ENCODE measurements at regions not wholly inside any gene's neighbourhood (a gene's known extent, or its start where the extent isn't known, plus 50 kb on each side); places are given as distances from the start of the nearest gene placed in this dataset.

DNA sequence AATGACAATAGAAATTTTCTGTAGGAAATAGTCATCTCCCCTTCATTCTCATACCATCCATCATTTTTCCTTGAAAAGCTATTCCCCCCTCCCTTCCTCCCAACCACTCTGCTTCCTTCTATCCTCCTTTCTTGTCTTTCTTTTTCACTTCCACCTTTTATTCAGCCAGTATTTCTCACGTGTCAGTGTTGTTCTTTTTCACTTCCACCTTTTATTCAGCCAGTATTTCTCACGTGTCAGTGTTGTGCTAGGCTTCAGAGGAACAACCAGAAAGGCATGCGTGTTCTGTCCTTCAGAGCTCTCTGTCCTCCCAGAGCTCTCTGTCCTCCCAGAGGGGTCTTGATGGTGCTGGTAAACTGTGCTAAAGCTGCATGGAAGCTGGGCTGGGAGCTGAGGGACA lies 419.6 kb downstream of the GADD45G start:
- no peak for DNase-seq (ENCODE audit: low spot score)

DNA sequence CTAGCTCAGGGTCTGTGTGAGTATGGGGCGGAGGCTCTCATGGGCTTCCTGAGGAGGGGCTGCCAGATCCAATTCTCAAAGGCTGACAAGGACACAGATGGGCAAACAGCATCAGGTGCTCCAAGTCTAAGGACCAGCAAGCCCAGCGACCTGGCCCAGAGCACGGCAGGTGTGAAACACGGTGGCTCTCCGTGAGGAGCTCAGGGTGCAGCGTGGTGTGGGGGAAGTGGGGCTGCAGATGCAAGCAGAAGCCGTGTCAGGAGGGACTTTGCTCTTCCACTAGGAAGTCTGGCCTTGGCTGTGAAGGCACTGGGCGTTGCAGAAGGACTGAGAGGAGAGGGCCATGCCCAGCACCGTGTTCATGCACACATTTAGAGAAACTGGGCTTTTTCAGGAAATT lies 420.0 kb downstream of the GADD45G start:
- DNase-seq (ENCODE audit: low spot score): no peak

DNA sequence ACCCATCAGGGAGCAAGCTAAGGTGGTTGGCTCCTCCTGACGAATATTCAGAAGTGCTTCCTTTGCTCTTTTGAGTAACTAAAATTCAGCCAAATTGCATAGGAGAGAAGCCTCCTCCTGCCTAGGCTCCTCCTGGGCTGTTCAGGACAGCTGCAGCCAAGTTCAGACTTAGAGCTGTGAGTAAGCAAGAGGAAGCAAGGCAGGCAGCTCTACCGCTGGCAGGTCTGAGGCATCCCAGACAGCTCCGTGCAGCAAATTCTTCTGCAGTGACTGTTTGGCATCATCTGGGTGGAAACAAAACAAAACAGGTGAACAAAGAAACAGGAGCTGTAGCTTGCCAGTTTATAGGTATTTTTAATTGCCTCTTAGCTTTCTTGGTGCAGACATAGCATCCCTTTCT lies 421.0 kb downstream of the GADD45G start:
- DNase-seq (ENCODE audit: low spot score): no peak

DNA sequence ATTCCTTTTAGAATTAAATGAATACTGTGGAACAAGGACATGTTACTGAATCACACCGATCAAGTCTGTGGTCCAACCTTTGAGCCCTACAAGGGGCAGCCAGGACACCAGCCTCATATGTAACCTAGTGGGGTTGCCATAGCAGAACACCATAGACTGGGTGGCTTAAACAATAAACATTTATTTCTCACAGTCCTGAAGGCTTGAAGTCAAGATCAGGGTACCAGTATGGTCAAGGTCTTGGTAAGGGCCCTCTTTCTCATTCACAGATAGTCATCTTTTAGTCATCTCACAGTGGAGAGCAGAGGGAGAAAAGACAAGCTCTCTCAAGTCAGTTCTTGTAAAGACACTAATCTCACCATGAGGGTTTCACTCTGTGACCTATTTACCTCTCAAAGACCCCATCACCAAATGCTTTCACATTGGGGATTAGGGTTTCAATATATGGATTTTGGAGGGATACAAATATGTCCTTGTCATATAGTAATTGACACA lies 422.5 kb downstream of the GADD45G start:
- DNase-seq (ENCODE audit: low spot score): no peak

DNA sequence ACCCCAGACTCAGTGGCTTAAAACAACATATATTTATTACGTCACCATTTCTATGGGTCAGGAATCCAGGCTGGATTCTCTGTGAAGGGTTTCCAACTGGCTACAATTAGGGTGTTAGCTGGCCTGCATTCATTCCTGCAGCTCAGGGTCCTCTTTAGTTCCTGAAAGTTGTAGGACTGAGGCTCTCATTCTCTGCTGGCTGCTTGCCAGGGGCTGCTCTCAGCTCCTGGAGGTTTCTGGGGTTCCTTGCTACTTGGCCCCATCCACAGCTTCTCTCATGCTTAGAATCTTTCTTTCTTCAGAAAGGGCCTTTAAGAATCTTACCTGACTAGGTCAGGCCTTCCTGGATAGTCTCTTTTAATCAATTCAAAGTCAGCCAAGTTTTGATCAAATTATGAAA lies 424.6 kb downstream of the GADD45G start:
- no peak for DNase-seq (ENCODE audit: low spot score)

DNA sequence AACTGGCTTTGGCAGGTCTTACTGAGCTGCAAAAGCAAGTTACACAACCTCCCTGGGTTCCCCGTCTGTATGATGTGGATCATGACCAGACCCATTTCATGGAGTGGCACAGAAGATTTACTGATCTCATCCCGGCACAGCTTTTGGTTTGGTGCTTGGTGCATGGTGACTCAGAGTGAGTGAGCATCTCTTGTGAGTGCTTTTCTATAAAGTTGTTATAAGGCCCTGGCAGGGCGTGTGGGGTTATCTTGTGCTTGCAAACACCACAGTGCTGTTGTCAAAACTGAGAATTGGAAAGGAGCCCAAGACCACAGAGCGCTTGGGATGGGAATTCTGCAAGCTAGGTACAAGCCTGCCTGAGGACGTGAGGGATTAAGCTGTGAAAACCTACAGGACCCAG lies 425.2 kb downstream of the GADD45G start:
- no peak for DNase-seq (ENCODE audit: low spot score)

DNA sequence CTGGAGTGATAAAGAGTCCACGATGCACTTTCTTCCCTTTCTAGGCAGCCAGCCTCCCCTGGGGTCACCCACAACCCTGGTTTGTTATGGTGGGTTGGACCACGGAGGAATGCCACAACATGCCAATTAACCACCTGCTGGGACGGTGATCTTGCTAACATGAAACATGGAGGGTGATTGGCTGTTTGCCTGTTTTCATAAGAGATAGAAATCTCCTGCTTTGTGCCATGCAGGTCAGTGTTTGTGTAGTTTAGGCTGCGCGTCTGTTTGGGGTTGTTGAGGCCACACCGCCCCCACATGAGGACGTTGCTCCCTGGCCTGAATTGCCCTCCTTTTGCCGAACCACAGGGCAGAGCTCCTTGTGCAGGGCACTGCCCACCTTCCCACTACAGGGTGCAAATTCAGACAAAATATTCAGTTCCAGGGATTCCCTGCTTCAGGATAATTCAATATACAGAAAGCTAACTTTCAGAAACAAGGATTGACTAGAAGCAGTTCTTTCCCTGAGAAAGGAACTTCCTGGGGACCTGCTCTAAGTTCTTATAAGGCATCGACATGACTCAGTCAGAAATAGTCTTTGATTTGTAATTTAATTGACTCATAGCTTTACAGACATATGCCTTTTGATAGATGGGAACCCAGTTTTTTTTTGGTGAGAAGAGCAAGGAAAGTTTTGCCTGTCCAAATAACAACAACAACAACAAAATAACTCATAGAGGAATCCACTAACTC lies 427.6 kb downstream of the GADD45G start:
- no peak for DNase-seq (ENCODE audit: low spot score)

DNA sequence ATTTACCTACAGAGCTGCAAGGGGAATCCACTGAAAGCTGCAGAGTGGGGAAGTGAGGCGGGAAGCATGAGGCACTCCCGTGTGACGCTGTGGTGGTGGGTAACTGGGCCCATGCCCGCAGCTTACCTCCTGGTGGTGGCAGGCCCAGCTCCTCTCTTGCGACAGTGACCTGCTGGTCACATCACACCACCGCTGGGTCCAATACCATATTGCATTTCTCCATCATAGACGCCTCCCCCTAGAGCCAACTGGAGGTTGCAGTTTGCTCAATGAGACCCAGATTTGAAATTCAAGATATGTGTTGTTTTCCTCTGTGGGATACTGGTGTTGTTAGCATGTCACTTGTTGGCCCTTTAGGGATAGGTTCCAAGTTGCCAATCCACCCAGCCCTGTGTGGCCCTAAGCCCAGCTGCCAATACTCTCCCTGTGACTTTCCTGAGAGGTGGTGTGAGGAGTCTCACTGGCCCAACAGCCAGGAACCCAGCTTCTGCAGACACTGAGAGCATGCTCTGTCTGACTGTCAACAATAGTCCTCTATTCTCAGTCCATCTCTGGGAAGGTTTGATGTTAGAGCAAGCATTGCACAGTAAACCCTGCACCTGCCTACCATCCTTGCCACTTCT lies 428.3 kb downstream of the GADD45G start:
- DNase-seq (ENCODE audit: low spot score): no peak

DNA sequence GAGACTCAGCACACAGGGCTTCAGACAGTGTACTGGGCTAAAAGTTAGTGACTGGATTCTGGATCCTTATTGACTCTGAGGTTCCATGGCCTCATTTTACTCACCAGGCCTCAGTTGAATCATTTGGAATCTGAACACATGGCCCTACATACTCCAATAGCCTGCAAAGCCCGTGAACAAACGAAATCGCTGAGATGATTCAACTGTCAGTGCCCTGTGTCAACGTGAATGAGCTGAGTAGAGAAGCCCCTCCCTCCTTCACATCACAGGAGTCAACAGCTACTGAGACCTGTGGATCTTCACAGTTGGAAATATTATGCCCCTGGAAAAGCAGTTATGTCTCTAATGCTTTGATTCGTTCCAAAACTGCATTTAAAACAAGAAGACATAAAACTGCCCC lies 429.3 kb downstream of the GADD45G start:
- no peak for DNase-seq (ENCODE audit: low spot score)

DNA sequence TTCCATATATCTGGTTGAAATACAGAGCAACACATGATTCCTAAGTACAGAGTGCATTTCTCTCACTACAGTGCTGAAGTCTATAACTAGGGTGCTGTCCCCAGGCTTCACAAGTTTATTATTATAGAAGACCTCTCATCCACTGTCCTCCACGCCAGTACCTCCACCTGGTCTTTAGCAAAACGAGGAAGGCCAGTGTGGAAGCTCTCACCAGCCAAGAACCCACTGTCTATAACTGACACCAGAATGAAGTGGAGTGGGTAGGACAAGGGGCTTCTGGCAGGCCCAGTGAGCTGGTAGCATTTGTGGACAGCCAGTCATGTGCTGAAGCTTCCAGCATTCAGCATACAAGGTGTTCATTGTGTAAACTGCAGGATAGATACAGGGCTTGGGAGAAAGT lies 430.7 kb downstream of the GADD45G start:
- DNase-seq (ENCODE audit: low spot score): no peak

DNA sequence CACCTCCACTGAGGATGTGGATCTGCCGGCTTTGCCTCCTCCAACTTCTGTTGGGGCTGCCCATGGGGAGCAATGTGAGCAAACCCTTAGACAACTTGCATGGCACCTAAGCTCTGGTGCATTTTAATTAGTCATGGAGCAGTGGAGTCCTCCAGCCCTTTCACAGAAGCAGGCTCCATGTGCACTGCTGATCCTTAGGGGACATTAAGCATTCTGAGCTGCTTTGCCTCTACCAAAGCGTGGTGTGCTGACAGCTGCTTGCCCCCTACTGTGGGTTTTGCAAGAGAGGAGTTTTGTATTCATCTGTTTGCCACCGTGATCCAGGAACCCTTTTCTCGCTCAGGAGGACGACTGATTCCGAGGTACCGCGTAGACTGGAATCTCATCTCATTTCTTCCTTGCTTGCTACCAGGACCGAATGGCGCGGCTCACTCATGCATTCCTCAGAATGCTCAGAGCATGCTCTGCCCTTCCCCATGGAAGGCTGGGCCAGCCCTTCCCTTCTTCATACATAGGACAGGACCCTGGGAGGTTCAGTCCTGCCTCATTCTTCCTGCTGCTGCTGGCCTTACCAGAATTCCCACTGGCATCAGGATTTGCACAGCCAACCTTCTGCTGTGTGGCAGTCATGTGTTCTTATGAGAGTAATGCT lies 432.5 kb downstream of the GADD45G start:
- DNase-seq (ENCODE audit: low spot score): no peak

DNA sequence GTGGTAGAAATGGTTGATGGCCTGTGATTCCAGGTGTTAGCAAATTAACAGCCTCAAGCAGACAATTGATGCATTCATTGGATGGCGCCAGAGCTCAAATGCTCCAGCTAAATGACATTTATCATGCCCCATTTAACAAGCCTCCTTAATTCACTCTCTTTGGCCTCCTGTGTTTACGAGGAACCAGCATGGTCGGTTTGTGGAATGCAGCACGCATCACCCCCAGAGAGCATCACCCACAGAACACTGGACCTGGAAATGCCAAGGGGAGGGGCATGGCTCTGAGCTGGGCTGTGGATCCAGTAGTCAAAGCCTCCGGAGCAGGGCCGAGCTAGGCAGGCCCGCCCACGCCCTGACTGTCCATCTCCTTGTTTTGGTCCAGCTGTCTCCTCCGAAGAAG lies 434.0 kb downstream of the GADD45G start:
- DNase-seq (ENCODE audit: low spot score): no peak

DNA sequence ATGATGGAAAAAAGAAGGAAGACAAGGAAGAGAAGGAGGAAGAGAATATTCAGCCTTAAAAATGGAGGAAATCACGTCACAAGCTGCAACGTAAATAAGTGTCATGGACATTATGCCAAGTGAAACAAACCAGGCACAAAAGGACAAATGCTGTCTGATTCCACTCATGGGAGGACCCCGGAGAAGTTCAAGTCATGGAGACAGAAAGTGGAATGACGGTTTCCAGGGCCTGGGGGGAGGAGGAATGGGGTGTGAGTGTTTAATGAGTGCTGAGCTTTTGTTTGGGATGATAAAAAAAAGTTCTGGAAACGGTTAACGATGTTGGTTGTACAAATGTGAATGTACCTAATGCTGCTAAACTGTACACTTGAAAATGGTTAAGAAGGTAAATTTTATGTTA lies 439.5 kb downstream of the GADD45G start:
- no peak for DNase-seq (ENCODE audit: low spot score)

DNA sequence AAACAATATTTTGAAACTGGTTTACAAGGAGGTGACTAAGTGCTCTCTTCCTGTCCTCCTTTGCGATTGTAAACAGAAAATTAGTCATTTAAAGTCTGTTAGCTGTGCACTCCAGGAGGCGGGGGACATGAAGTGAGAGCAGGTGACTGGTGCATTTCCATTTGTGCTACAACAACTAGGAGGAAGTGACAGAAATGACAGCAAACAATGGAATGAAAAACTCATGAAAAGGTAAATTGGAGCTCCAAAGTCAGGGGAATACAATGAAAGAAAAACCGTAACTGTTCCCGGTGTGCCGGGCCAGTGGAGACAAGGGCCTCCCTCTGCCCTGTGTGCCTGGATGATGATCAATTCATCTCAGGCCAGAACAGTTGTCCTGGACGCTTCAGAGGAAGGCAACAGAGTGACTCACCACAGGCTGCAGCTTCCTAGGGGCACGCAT lies 439.9 kb downstream of the GADD45G start:
- DNase-seq (ENCODE audit: low spot score): no peak

DNA sequence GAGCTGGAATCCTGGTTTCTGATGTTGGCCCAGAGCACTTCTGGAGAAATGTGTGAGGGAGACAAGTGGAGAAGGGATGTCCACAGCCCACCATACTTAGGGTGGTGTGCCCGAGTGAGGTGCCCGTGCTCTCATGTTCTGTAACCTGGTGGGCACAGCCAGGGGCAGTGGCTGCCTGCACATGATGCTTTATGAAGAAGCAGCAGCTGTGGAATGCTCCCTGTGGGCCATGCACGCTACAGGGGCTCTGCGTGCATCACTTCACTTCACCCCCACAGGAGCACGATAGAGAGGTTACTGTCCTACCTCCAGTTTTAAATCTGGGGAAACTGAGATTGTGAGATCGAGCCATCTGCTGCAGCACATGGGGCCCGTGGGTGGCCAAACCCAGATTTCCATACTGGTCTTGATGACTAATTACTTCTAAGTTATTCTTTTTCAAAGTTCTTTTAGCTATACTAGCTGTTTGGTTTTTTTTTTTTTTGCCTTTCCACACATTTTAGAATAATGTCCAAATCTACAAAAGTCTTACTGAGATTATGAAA lies 441.6 kb downstream of the GADD45G start:
- DNase-seq (ENCODE audit: low spot score): no peak

DNA sequence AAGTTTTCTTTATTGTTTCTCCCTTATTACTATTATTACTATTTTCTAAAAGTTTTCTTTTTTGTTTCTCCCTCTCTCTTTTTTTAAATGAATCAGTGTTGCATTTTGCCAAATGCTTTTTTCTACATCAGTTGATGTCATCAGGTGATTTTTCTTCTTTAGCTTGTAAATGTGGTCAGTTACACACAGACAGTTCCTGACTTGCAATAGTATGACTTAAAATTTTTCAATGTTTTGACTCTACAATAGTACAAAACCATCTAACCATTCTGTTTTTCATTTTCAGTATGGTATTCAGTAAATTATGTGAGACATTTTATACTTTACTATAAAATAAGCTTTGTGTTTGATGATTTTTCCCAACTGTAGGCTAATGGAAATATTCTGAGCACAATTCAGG lies 443.0 kb downstream of the GADD45G start:
- DNase-seq (ENCODE audit: low spot score): no peak

DNA sequence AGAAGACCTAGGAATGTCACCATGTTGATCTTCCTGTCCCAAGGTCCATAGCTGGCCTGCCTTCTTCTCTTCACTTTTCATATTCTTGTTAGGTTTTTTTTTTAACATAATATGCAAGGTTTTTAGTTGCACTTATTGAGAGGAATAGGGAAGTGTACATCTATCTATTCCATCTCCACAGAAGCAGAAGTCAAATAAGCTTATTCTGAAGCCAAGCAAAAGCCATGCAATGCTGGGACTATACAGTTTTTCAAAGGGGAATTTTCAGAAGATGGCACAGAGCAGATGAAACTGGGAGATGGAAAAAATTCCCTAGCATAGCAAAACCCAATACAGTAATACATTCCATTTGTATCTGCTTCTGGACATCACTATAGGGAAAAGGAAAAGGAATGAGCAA lies 447.6 kb downstream of the GADD45G start:
- no peak for DNase-seq (ENCODE audit: low spot score)

DNA sequence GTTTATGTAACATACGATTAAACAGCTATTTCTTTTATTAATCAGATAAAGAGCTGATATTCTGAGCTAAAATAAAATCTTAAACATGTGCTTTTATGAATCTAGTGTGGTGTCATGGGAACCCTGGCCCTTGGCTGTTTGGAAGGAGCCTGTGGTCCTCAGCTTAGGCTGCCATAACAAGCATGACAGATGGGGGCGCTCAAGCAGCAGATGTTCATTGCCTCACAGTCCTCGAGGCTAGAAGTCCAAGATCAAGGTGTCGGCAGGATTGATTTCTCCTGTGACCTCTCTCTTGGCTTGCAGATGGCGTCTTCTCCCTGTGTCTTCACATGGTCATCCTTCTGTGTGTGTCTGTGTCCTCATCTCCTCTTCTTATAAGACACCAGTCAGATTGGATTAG lies 448.2 kb downstream of the GADD45G start:
- no peak for DNase-seq (ENCODE audit: low spot score)

DNA sequence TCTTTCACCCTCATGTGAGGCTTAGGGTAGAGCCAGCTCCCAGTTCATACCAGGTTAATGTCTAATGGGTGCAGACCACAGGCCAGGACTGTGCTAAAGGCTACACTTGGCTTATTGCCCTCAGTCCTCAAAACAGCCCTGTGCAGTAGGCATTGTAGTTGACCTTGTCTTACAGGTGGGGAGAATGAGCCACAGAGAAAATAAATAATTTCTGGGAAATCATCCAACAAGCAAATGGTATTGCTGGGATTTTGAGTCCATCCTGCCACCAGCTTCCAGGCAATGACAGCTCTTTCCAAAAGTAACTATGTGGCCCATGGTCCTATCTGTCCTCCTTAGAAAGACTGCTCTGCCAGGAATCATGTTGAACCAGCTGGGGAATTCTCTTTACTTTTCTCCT lies 450.0 kb downstream of the GADD45G start:
- DNase-seq (ENCODE audit: low spot score): no peak

DNA sequence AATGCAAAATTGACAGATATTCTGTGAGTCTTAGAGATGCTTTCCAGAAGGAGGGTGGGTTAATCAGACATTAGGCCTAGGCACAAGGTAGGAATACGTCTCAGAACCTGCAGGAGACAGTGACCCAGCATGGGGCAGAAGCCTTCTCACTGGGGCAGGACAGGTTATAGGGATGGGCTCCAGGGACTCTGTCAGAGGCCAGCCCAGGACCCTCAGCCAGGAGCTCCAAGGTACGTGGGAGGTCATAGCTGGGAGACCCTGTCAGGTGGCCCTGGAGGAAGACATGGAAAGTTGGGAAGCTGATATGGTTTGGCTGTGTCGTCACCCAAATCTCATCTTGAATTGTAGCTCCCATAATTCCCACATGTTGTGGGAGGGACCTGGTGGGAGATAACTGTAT lies 450.4 kb downstream of the GADD45G start:
- DNase-seq (ENCODE audit: low spot score): no peak

DNA sequence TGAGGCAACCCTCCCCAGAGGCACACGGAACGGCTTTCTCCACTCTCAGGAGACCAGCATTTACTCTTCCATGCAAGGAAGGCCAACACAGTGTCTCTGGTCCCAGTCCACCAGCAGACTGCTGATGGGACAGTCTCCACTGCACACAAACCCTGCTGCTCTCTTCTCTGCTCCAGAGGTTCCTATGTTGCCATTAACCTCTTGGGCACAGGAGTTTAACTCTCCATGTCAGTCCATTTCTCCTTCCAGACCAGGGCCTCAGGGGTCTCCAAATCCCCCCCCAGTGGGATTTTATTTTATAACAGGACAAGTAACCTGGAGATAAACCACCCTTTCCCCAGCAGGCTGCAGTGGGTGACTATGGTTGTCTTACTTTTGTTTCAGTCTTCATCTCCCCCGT lies 452.5 kb downstream of the GADD45G start:
- DNase-seq (ENCODE audit: low spot score): no peak

DNA sequence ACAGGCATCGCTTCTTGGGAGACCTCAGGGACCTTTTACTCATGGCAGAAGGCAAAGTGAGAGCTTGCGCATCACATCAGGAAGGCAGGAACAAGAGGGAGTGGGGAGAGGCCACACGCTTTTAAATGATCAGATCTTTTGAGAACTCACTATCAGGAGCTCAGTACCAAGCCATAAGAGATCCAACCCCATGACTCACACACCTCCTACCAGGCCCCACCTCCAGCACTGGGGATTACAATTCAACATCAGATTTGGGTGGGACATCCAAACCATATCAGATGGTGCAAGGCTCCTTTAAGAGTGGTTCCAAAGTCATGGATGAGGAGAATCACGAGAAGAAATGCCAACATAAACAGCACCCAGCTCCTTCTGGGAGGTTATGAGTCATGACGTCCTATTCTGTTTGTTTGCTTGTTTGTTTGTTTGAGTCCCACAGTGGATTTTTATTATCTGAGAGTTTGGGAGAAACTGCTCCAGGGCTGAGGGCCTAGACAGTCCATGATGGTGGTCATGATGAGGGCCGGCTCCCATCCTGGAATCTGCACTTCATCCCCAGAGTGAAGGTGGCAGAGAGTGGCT lies 453.5 kb downstream of the GADD45G start:
- DNase-seq (ENCODE audit: low spot score): no peak

DNA sequence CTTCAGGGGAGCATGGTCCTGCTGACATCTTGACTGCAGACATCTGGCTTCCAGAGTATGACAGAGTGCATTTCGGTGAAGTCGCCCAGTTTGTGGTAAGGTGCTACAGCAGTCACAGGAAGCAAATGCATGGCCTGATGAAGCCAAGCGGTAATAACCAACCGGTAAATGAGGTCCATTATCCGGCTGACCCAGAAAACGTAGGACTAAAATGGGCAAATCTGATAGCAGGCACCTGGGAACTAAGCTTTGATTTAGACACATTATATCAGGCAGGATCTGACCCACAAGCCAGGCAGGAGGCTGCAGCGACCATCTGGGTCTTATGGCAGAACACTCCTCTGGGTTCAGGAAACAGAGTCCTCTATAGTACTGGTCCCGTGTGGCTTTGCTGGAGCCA lies 454.6 kb downstream of the GADD45G start:
- DNase-seq (ENCODE audit: low spot score): no peak
